ENCODE measurements at regions not wholly inside any gene's neighbourhood (a gene's known extent, or its start where the extent isn't known, plus 50 kb on each side); places are given as distances from the start of the nearest gene placed in this dataset.

- Histone ChIP-seq H3F3A (replicated peaks; ENCODE audit: insufficient read depth) (peaks cover 27% of the 10 kb centered on the region), H3K79me2 (ENCODE audit: insufficient read depth) (no peaks in the 10 kb centered on the region), H3K27ac (ENCODE audit: low read depth in 2 of 2, low read length in 1 of 2) (no peak overlapping the region), H3K9me2 (no peaks in the 10 kb centered on the region), H3K4me2 (no peak overlapping the region), H3K27me3 (ENCODE audit: insufficient read depth) (no peaks in the 10 kb centered on the region), H3K9me3 (no peaks in the 10 kb centered on the region), H4K20me1 (ENCODE audit: insufficient read depth) (no peaks in the 10 kb centered on the region), H3K9ac (no peak overlapping the region), H3K36me3 (replicated peaks in 1 of 2; ENCODE audit: control insufficient read depth in 1 of 2, insufficient read depth in 2 of 2, low read length in 1 of 2) (no peaks in the 10 kb centered on the region), H3K4me1 (ENCODE audit: control insufficient read depth in 1 of 2, insufficient read depth in 2 of 2, low read depth in 1 of 2, low read length in 1 of 2) (peaks cover 0 to 24% of the 10 kb centered on the region in 2 experiments; a peak in 1 of 4 replicates), H2AFZ (ENCODE audit: low read depth) (no peak overlapping the region), H3K4me3 (ENCODE audit: low read depth in 2 of 2, low read length in 1 of 2) (no peak overlapping the region)
- ChIA-PET POLR2A (no interaction called here), CTCF (interaction anchor here (0.6 kb wide), 1 partner anchor 9 kb away, joined by 3 read pairs; no protein-coding TSS in a partner anchor)
- no peak for DNase-seq
- no peak for TF ChIP-seq REST (IDR thresholded peaks at IDR 0.05; ENCODE audit: low read depth, low read length)
- TF ChIP-seq ELF1 (IDR thresholded peaks at IDR 0.05) = no peak
- no peak for TF ChIP-seq EP300 (IDR thresholded peaks at IDR 0.05; ENCODE audit: borderline replicate concordance in 1 of 2, low read depth in 1 of 2, low read length in 1 of 2)
- no peak for TF ChIP-seq CHD2 (IDR thresholded peaks at IDR 0.05; ENCODE audit: low read length, partially characterized antibody)
- TF ChIP-seq FOXJ3 (CRISPR knock-in tag; IDR thresholded peaks at IDR 0.05) = no peak
- no peak for TF ChIP-seq MAX (IDR thresholded peaks at IDR 0.05; ENCODE audit: low read depth)
- TF ChIP-seq ZBTB33 (IDR thresholded peaks at IDR 0.05; ENCODE audit: borderline replicate concordance, low read depth) = no peak
- TF ChIP-seq FOSL2 (IDR thresholded peaks at IDR 0.05; ENCODE audit: borderline replicate concordance, low read depth) = no peak
- no peak for TF ChIP-seq CTCF (IDR thresholded peaks at IDR 0.05)
Observed at GRCh38 chr3:187992609-187993008, 161.3 kb upstream of the LPP start.

All from SK-N-SH (cell line).